Heart left ventricle (tissue), 13 donors: ENCODE measurements at regions not wholly inside any gene's neighbourhood (a gene's known extent, or its start where the extent isn't known, plus 50 kb on each side); places are given as distances from the start of the nearest gene placed in this dataset.

Experiments used
- POLR2A ChIP-seq, 2 donors: fragments of 450-650 bp; IDR thresholded peaks; one replicate each; pipeline ENCODE4 v1.6.1; 2017; ENCODE audit warnings: antibody characterized with exemption in 2 of 2, mild to moderate bottlenecking in 2 of 2, moderate library complexity in 2 of 2
- TF ChIP-seq, protein P1 (sequence below), 12 donors: fragments of 200-600 bp; sonication (generic) in 4 of 12; IDR thresholded peaks; one replicate each; pipeline versions ENCODE4 v1.5.0 to v1.8.0; 2018 to 2022; ENCODE audit warnings: antibody characterized with exemption in 12 of 12, mild to moderate bottlenecking in 5 of 12
- donor health status: ischemic (EF 13 %, LVEDD 7.1; RV severe dilation, severe dysfunction).
- donor health status: DM: no; HTN: yes; CAD: no.
- donor health status: DM: no; HTN: no; CAD: no.
- donor health status: ischemic (EF 25% LVEDD 6.9; RV normal size, moderate dysfunction).
- donor health status: ischemic (EF 25% LVEDD 5.7; RV mildly dilated, moderate dysfunction).
- donor health status: ischemic (EF 35%, LVEDD 5.7; RV mildly dilated, moderate dysfunction).
- donor health status: nonischemic (EF 11% LVEDD 7.7; RV severe dilation, severe dysfunction).
- donor health status: DM: yes; HTN: yes; CAD: no.
- donor health status: PGD.
- donor health status: ischemic (EF 29% LVEDD 5.4; RV normal size, mild dysfunction).
- donor health status: nonischemic (EF 23%, LVEDD 6.1; RV moderate dilation, normal function).

DNA sequence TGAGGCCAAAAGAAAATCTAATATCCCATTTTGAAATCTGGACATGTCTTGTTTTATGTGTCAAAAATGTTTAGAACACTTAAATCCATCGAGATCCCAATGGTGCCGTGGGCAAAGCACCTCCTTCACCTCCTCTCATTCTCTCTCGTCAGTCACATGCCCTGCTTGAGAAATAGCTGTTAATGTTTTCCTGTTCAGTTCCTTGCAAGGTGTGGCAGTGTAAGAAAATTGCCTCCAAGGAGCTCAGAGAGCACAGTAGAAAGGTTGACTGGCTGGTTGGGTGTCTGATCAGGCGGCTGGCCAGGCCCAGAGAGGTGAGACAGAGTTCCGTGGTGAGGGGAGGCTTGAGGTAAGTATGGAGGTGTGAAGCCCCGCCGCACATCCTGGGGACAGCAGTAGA lies 210.2 kb downstream of the TSN start:
- TF ChIP-seq, protein P1, sequence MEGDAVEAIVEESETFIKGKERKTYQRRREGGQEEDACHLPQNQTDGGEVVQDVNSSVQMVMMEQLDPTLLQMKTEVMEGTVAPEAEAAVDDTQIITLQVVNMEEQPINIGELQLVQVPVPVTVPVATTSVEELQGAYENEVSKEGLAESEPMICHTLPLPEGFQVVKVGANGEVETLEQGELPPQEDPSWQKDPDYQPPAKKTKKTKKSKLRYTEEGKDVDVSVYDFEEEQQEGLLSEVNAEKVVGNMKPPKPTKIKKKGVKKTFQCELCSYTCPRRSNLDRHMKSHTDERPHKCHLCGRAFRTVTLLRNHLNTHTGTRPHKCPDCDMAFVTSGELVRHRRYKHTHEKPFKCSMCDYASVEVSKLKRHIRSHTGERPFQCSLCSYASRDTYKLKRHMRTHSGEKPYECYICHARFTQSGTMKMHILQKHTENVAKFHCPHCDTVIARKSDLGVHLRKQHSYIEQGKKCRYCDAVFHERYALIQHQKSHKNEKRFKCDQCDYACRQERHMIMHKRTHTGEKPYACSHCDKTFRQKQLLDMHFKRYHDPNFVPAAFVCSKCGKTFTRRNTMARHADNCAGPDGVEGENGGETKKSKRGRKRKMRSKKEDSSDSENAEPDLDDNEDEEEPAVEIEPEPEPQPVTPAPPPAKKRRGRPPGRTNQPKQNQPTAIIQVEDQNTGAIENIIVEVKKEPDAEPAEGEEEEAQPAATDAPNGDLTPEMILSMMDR (IDR thresholded peaks at IDR 0.05): no peak
- no peak for TF ChIP-seq POLR2A (IDR thresholded peaks at IDR 0.05)
